Omental fat pad (tissue), 3 donors: ENCODE measurements at regions not wholly inside any gene's neighbourhood (a gene's known extent, or its start where the extent isn't known, plus 50 kb on each side); places are given as distances from the start of the nearest gene placed in this dataset.

Experiments used
- ATAC-seq: fragments of 150-250 bp; one replicate; pipeline ENCODE4 v1.9.1; 2016; ENCODE audit warnings: mild to moderate bottlenecking, moderate library complexity; ENCODE audit not compliant: low FRiP score
- DNase-seq: peaks from one replicate; pipeline ENCODE4 v3.0.0-alpha.2; 2019; ENCODE audit warnings: low spot score
- TF ChIP-seq, protein P1 (sequence below), 3 donors: fragments of 450-650 bp; IDR thresholded peaks; one replicate each; pipeline ENCODE4 v1.5.1; 2016 to 2017; ENCODE audit warnings: antibody characterized with exemption in 3 of 3, mild to moderate bottlenecking in 3 of 3, moderate library complexity in 2 of 3

DNA sequence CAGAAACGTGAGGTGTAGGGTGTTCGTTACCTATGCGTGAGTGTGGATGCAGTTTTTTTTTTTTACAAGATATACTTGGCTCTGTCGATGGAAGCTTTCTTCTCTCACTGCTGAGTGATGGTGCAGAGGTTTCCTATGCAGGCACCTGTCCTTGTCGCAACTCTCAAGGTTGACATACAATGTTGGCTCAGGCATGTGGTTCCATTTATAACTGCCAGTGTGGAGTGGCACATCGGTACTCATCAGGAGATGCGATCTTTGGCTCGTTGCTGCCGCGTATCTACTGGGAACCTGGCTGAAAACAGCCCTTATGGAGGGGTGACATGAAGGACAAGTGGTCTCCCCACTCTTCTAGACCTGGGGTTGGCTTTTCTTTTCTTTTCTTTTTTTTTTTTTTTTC lies 109.0 kb downstream of the ZNF664 start:
- TF ChIP-seq, protein P1, sequence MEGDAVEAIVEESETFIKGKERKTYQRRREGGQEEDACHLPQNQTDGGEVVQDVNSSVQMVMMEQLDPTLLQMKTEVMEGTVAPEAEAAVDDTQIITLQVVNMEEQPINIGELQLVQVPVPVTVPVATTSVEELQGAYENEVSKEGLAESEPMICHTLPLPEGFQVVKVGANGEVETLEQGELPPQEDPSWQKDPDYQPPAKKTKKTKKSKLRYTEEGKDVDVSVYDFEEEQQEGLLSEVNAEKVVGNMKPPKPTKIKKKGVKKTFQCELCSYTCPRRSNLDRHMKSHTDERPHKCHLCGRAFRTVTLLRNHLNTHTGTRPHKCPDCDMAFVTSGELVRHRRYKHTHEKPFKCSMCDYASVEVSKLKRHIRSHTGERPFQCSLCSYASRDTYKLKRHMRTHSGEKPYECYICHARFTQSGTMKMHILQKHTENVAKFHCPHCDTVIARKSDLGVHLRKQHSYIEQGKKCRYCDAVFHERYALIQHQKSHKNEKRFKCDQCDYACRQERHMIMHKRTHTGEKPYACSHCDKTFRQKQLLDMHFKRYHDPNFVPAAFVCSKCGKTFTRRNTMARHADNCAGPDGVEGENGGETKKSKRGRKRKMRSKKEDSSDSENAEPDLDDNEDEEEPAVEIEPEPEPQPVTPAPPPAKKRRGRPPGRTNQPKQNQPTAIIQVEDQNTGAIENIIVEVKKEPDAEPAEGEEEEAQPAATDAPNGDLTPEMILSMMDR (IDR thresholded peaks at IDR 0.05), result no peak
- no peak for DNase-seq
- no peak for ATAC-seq

- DNase-seq (no peak), ATAC-seq (no peak)
Measured at GRCh38 chr12:124082687-124083086, 109.7 kb downstream of the ZNF664 start.

DNA sequence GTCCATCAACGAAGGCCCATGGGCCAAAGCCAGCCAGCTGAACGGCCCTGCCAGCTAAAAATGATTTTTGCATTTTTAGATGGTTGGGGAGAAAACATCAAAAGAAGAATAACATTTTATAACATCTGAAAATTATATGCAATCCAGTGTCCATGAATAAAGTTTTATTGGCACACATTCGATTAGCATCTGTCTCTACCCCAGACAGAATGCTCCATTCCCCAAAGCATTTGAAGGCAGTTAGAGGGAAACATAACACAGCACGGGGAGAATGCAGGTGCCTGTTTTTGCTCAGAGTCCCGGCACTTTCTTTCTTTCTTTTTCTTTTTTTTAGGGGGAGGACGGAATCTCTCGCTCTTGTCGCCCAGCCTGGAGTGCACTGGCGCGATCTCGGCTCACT lies 110.7 kb downstream of the ZNF664 start:
- TF ChIP-seq, protein P1 (IDR thresholded peaks at IDR 0.05), result no peak
- DNase-seq, result no peak

More at GRCh38 chr12:124082687-124083086, 109.7 kb downstream of the ZNF664 start:
- TF ChIP-seq, protein P1 (IDR thresholded peaks at IDR 0.05), result no peak

GRCh38 chr12:124085419-124086296 lies 112.6 kb downstream of the ZNF664 start:
- no peak for DNase-seq
- no peak for ATAC-seq
- TF ChIP-seq, protein P1 (IDR thresholded peaks at IDR 0.05), result no peak

More for the DNA sequence above, 110.7 kb downstream of the ZNF664 start:
- no peak for ATAC-seq

GRCh38 chr12:124086299-124086898 lies 113.4 kb downstream of the ZNF664 start:
- no peak for ATAC-seq
- TF ChIP-seq, protein P1 (IDR thresholded peaks at IDR 0.05), result no peak
- no peak for DNase-seq

- TF ChIP-seq, protein P1 (IDR thresholded peaks at IDR 0.05), result no peak
- ATAC-seq, result no peak
- no peak for DNase-seq
Measured at GRCh38 chr12:124087266-124088051, 114.4 kb downstream of the ZNF664 start.
